GM12878 (cell line): ENCODE measurements at regions not wholly inside any gene's neighbourhood (a gene's known extent, or its start where the extent isn't known, plus 50 kb on each side); places are given as distances from the start of the nearest gene placed in this dataset.

Experiments used
- ATAC-seq: fragments of 200-7000 bp; cut with Tn5 transposase; 3 replicates; pipeline ENCODE4 v1.9.1; 2020; ENCODE audit warnings: mild to moderate bottlenecking, moderate library complexity
- BruUV-seq: library from RNA; stranded (reverse); fragments of 400-500 nt; replicated peaks from 2 replicates; lab custom pipeline; 2021; lab: Mats Ljungman, UMichigan
- CTCF ChIA-PET: fragments of 300-600 bp; sonication (Branson Sonifier 250); formaldehyde crosslinking; extraction: SDS; loops from one replicate; lab custom pipeline; 2021; ENCODE audit warnings: inconsistent platforms; lab: Yijun Ruan, JAX
- POLR2A ChIA-PET: fragments of 350-600 bp; formaldehyde crosslinking; extraction: SDS; loops from one replicate; lab custom pipeline; 2021; ENCODE audit warnings: inconsistent platforms; lab: Charles Lee
- RAD21 ChIA-PET: fragments of 300-600 bp; sonication (Branson Sonifier 250); formaldehyde crosslinking; loops from one replicate; lab custom pipeline; 2023; ENCODE audit warnings: antibody characterized with exemption; ENCODE audit not compliant: unreplicated experiment; lab: Charles Lee
- SMC1A ChIA-PET: fragments of 300-600 bp; sonication (Branson Sonifier 250); formaldehyde crosslinking; loops from one replicate; lab custom pipeline; 2023; ENCODE audit not compliant: unreplicated experiment, uncharacterized antibody; lab: Charles Lee
- DNase-seq: peaks from one replicate; pipeline ENCODE4 v3.0.0-alpha.2; 2011; ENCODE audit warnings: low read depth, low spot score
- FAIRE-seq: peaks from 3 replicates; lab custom pipeline; 2011; peaks lifted over from hg19 to GRCh38; lab: Jason Lieb, UNC
- H2AFZ ChIP-seq: 2 replicates; pipeline ENCODE4 v1.6.0; 2011; ENCODE audit warnings: low read depth, low read length, control low read depth; ENCODE audit not compliant: control insufficient read depth
- H3K27ac ChIP-seq: 2 replicates; pipeline ENCODE4 v1.5.1; 2011; ENCODE audit warnings: control low read depth; ENCODE audit not compliant: control insufficient read depth, insufficient read depth
- H3K27me3 ChIP-seq, 2 experiments: replicated peaks in 1 of 2; 2 replicates each; pipeline versions ENCODE4 v1.6.0 to v1.6.1; 2011; ENCODE audit warnings: low read length in 1 of 2; ENCODE audit not compliant: control insufficient read depth in 2 of 2, insufficient read depth in 2 of 2
- H3K36me3 ChIP-seq, 2 experiments: 2 replicates each; pipeline ENCODE4 v1.5.1; 2011; ENCODE audit warnings: low read length in 1 of 2; ENCODE audit not compliant: control insufficient read depth in 2 of 2, insufficient read depth in 2 of 2
- H3K4me1 ChIP-seq: 2 replicates; pipeline ENCODE4 v1.6.1; 2011; ENCODE audit warnings: mild to moderate bottlenecking, low read length, moderate library complexity, mixed read lengths; ENCODE audit not compliant: control insufficient read depth, insufficient read depth
- H3K4me2 ChIP-seq: 2 replicates; pipeline ENCODE4 v1.6.0; 2011; ENCODE audit warnings: control low read depth; ENCODE audit not compliant: control insufficient read depth, insufficient read depth
- H3K4me3 ChIP-seq: fragments of 200-600 bp; sonication (generic); 2 replicates; pipeline ENCODE4 v1.5.1; 2016
- H3K79me2 ChIP-seq: 2 replicates; pipeline ENCODE4 v1.6.0; 2011; ENCODE audit warnings: low read length; ENCODE audit not compliant: control insufficient read depth, insufficient read depth
- H3K9ac ChIP-seq: 2 replicates; pipeline ENCODE4 v1.8.0; 2011; ENCODE audit warnings: low read length, control low read depth, mixed read lengths; ENCODE audit not compliant: control insufficient read depth, insufficient read depth
- H3K9me3 ChIP-seq: replicated peaks from 3 replicates; pipeline ENCODE4 v1.5.1; 2011; ENCODE audit warnings: mild to moderate bottlenecking, low read length; ENCODE audit not compliant: control insufficient read depth, insufficient read depth
- H4K20me1 ChIP-seq: 2 replicates; pipeline ENCODE4 v1.6.0; 2011; ENCODE audit not compliant: control insufficient read depth, insufficient read depth
- CBX3 ChIP-seq: fragments of 200-600 bp; sonication (generic); IDR thresholded peaks from 2 replicates; pipeline ENCODE4 v1.6.1; 2016; ENCODE audit warnings: low read depth, borderline replicate concordance
- FOS ChIP-seq: IDR thresholded peaks from 3 replicates; pipeline ENCODE4 v1.6.1; 2011; ENCODE audit warnings: borderline replicate concordance; ENCODE audit not compliant: insufficient read length; ENCODE audit errors: extremely low read depth
- FOXM1 ChIP-seq: IDR thresholded peaks from 2 replicates; pipeline ENCODE4 v1.6.1; 2012; ENCODE audit warnings: low read depth, mild to moderate bottlenecking, inconsistent platforms, low read length, moderate library complexity
- IKZF2 ChIP-seq, 2 experiments: fragments of 450-650 bp; IDR thresholded peaks; 2 replicates each; pipeline ENCODE4 v1.6.1; 2017; ENCODE audit warnings: mild to moderate bottlenecking in 2 of 2, moderate library complexity in 2 of 2
- KDM1A ChIP-seq: fragments of 200-600 bp; sonication (generic); IDR thresholded peaks from 2 replicates; pipeline ENCODE4 v1.6.1; 2016; ENCODE audit warnings: borderline replicate concordance
- KLF5 ChIP-seq: fragments of 450-650 bp; IDR thresholded peaks from 2 replicates; pipeline ENCODE4 v1.6.1; 2014; ENCODE audit warnings: mild to moderate bottlenecking; ENCODE audit not compliant: partially characterized antibody
- LARP7 ChIP-seq: fragments of 450-650 bp; IDR thresholded peaks from 2 replicates; pipeline ENCODE4 v1.6.1; 2017; ENCODE audit warnings: mild to moderate bottlenecking
- MTA2 ChIP-seq: fragments of 450-650 bp; IDR thresholded peaks from 2 replicates; pipeline ENCODE4 v1.6.1; 2016; ENCODE audit warnings: low read depth, mild to moderate bottlenecking, moderate library complexity
- MTA3 ChIP-seq: IDR thresholded peaks from 2 replicates; pipeline ENCODE4 v1.6.1; 2012; ENCODE audit warnings: low read length, inconsistent platforms, borderline replicate concordance
- NFYB ChIP-seq: IDR thresholded peaks from 2 replicates; pipeline ENCODE4 v1.6.1; 2011; ENCODE audit warnings: low read depth, mild to moderate bottlenecking, low read length, improper control_type of control experiment, moderate library complexity; ENCODE audit not compliant: insufficient read depth
- RBBP5 ChIP-seq: fragments of 200-600 bp; sonication (generic); conservative IDR thresholded peaks from 2 replicates; pipeline ENCODE4 v1.6.1; 2016
- RELA ChIP-seq: fragments of 450-650 bp; IDR thresholded peaks from 2 replicates; pipeline ENCODE4 v1.8.0; 2014; ENCODE audit warnings: borderline replicate concordance; ENCODE audit not compliant: partially characterized antibody
- RUNX3 ChIP-seq: IDR thresholded peaks from 2 replicates; pipeline ENCODE4 v1.6.1; 2012; ENCODE audit warnings: low read length, inconsistent platforms
- SPI1 ChIP-seq: IDR thresholded peaks from 2 replicates; pipeline ENCODE4 v1.6.1; 2011; ENCODE audit warnings: low read depth, mild to moderate bottlenecking, low read length, moderate library complexity, borderline replicate concordance; ENCODE audit not compliant: insufficient read depth
- TAF1 ChIP-seq: IDR thresholded peaks from 2 replicates; pipeline ENCODE4 v1.6.1; 2011; ENCODE audit warnings: mild to moderate bottlenecking, low read depth, low read length, borderline replicate concordance
- YY1 ChIP-seq: IDR thresholded peaks from 2 replicates; pipeline ENCODE4 v1.6.1; 2011; ENCODE audit warnings: low read depth, mild to moderate bottlenecking, low read length
- ZBED1 ChIP-seq: IDR thresholded peaks from 2 replicates; pipeline ENCODE4 v1.6.1; 2016; ENCODE audit warnings: borderline replicate concordance
- WGBS: methylation state at CpG from one replicate; pipeline ENCODE4 v1.1.6; 2016; ENCODE audit warnings: low lambda C conversion rate; ENCODE audit not compliant: insufficient replicate concordance, insufficient coverage; ENCODE audit errors: missing lambda C conversion rate; 5-methylcytosine and 5-hydroxymethylcytosine counted together
- in situ Hi-C: fragments of 300-500 bp; cut with MboI; formaldehyde crosslinking; loops from 9 replicates; pipeline ENCODE4 v1.14.3; 2018; ENCODE audit warnings: mixed read lengths
- intact Hi-C: fragments of 100-400 bp; cut with micrococcal nuclease; formaldehyde crosslinking; loops from one replicate; pipeline ENCODE4 v1.14.2; 2022; ENCODE audit not compliant: unreplicated experiment
- TF ChIP-seq, protein P1 (sequence below): IDR thresholded peaks from 2 replicates; pipeline ENCODE4 v1.6.1; 2011; ENCODE audit warnings: low read depth, low read length, improper control_type of control experiment, borderline replicate concordance
- TF ChIP-seq, protein P2 (sequence below): IDR thresholded peaks from 2 replicates; pipeline ENCODE4 v1.6.1; 2011; ENCODE audit warnings: borderline replicate concordance, low read depth, mild to moderate bottlenecking, moderate library complexity, low read length; ENCODE audit not compliant: insufficient read depth, poor library complexity, severe bottlenecking
- TF ChIP-seq, protein P3 (sequence below): IDR thresholded peaks from 2 replicates; pipeline ENCODE4 v1.6.1; 2011; ENCODE audit warnings: mild to moderate bottlenecking, low read depth, low read length, moderate library complexity; ENCODE audit not compliant: insufficient replicate concordance

DNA sequence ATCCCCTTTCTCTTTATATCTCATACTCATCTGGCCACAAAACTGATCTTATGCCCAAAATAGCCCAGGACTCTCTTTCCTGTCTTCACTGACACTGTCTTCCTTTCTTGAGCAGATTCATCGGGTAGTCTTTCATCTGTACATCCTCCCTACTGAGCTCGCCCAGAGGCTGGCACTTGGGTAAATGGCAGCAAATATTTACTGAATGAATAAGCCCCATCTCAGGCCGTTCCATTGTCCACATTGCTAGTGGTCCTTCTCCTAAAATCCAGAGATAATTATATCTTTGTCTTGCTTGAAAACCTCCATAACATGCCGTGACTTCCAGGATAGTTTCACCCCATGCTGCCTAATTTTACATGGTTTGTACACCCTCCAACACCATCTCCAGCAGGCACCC, 158.1 kb upstream of the SDK2 start:
- no peaks in the 10 kb centered on the region for H4K20me1 ChIP-seq
- intact Hi-C loops (no loop called here), in situ Hi-C loops (no loop called here)
- WGBS, result 8% methylated on average over 4 of the region's 4 CpGs
- no peaks in the 10 kb centered on the region for H3K27me3 ChIP-seq
- no peaks in the 10 kb centered on the region for H3K79me2 ChIP-seq
- POLR2A ChIA-PET, result no interaction called here
- ATAC-seq (no peak), DNase-seq (no peak), FAIRE-seq (no peak)
- CTCF ChIA-PET, result no interaction called here
- H3K27ac ChIP-seq, result no peak overlapping the region
- no peak for TF ChIP-seq TAF1
- TF ChIP-seq RELA, result no peak
- no peak for TF ChIP-seq LARP7
- TF ChIP-seq, protein P1, sequence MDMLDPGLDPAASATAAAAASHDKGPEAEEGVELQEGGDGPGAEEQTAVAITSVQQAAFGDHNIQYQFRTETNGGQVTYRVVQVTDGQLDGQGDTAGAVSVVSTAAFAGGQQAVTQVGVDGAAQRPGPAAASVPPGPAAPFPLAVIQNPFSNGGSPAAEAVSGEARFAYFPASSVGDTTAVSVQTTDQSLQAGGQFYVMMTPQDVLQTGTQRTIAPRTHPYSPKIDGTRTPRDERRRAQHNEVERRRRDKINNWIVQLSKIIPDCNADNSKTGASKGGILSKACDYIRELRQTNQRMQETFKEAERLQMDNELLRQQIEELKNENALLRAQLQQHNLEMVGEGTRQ, result no peak
- no peak for TF ChIP-seq ZBED1
- no peak for TF ChIP-seq MTA3
- no peak for TF ChIP-seq SPI1
- no peak for TF ChIP-seq KDM1A
- no peak for TF ChIP-seq RUNX3
- no peak for TF ChIP-seq CBX3
- TF ChIP-seq, protein P2, sequence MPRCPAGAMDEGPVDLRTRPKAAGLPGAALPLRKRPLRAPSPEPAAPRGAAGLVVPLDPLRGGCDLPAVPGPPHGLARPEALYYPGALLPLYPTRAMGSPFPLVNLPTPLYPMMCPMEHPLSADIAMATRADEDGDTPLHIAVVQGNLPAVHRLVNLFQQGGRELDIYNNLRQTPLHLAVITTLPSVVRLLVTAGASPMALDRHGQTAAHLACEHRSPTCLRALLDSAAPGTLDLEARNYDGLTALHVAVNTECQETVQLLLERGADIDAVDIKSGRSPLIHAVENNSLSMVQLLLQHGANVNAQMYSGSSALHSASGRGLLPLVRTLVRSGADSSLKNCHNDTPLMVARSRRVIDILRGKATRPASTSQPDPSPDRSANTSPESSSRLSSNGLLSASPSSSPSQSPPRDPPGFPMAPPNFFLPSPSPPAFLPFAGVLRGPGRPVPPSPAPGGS, result no peak
- no peak for TF ChIP-seq NFYB
- no peak for TF ChIP-seq IKZF2 (IDR thresholded peaks at IDR 0.05)
- no peak for TF ChIP-seq MTA2
- no peak for TF ChIP-seq YY1
- TF ChIP-seq, protein P3, sequence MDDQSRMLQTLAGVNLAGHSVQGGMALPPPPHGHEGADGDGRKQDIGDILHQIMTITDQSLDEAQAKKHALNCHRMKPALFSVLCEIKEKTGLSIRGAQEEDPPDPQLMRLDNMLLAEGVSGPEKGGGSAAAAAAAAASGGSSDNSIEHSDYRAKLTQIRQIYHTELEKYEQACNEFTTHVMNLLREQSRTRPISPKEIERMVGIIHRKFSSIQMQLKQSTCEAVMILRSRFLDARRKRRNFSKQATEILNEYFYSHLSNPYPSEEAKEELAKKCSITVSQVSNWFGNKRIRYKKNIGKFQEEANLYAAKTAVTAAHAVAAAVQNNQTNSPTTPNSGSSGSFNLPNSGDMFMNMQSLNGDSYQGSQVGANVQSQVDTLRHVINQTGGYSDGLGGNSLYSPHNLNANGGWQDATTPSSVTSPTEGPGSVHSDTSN, result no peak
- no peak for TF ChIP-seq KLF5
- no peak for TF ChIP-seq RBBP5
- TF ChIP-seq FOXM1, result no peak
- no peak for TF ChIP-seq FOS
- H3K9me3 ChIP-seq, result no peaks in the 10 kb centered on the region
- no peak overlapping the region for H2AFZ ChIP-seq
- RAD21 ChIA-PET, result no interaction called here
- H3K36me3 ChIP-seq, result no peaks in the 10 kb centered on the region
- H3K4me1 ChIP-seq, result no peaks in the 10 kb centered on the region
- H3K9ac ChIP-seq, result no peak overlapping the region
- no TSS peak for BruUV-seq
- no peak overlapping the region for H3K4me3 ChIP-seq
- H3K4me2 ChIP-seq, result no peak overlapping the region
- SMC1A ChIA-PET, result no interaction called here
